ENCODE measurements at regions not wholly inside any gene's neighbourhood (a gene's known extent, or its start where the extent isn't known, plus 50 kb on each side); places are given as distances from the start of the nearest gene placed in this dataset.

DNA sequence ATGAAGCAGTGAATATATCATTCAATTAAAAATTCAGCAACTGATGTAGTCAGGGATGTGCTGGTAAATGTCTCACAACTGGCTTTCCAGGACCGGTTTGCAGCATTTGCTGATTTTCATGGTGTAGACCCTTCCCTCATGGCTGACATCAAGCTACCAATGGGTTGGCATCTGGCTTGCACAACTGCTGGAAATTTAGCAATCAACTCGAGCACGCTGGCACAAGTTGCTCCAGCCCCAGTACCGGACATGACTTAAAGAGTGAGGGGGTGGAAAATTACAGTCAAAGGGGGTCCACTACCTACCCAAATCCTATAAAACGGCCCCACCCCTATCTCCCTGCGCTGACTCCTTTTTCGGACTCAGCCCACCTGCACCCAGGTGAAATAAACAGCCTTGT is 198.4 kb upstream of the NRP1 start:
- Histone ChIP-seq H2AFZ (ENCODE audit: low read length) (no peak overlapping the region), H3K27me3 (ENCODE audit: insufficient read depth, low read length, poor library complexity, severe bottlenecking) (peaks cover 15% of the 10 kb centered on the region), H3K4me1 (ENCODE audit: insufficient read depth, low read length, poor library complexity, severe bottlenecking) (no peaks in the 10 kb centered on the region), H3F3A (ENCODE audit: low read depth) (no peaks in the 10 kb centered on the region), H3K4me2 (ENCODE audit: low read depth, low read length, poor library complexity, severe bottlenecking) (no peak overlapping the region), H3K79me2 (ENCODE audit: insufficient read depth, low read length) (no peaks in the 10 kb centered on the region), H3K36me3 (ENCODE audit: insufficient read depth, low read length) (no peaks in the 10 kb centered on the region), H4K20me1 (ENCODE audit: insufficient read depth, low read length, poor library complexity, severe bottlenecking) (no peaks in the 10 kb centered on the region), H3K9me3 (ENCODE audit: insufficient read depth, low read depth, low read length) (no peaks in the 10 kb centered on the region), H3K4me3 (ENCODE audit: low read length, poor library complexity, severe bottlenecking) (no peak overlapping the region), H3K9me2 (replicated peaks; ENCODE audit: low read depth, low read length) (no peaks in the 10 kb centered on the region), H3K9ac (ENCODE audit: low read depth, low read length, poor library complexity, severe bottlenecking) (no peak overlapping the region)
- TF ChIP-seq, protein P1, sequence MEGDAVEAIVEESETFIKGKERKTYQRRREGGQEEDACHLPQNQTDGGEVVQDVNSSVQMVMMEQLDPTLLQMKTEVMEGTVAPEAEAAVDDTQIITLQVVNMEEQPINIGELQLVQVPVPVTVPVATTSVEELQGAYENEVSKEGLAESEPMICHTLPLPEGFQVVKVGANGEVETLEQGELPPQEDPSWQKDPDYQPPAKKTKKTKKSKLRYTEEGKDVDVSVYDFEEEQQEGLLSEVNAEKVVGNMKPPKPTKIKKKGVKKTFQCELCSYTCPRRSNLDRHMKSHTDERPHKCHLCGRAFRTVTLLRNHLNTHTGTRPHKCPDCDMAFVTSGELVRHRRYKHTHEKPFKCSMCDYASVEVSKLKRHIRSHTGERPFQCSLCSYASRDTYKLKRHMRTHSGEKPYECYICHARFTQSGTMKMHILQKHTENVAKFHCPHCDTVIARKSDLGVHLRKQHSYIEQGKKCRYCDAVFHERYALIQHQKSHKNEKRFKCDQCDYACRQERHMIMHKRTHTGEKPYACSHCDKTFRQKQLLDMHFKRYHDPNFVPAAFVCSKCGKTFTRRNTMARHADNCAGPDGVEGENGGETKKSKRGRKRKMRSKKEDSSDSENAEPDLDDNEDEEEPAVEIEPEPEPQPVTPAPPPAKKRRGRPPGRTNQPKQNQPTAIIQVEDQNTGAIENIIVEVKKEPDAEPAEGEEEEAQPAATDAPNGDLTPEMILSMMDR (conservative IDR thresholded peaks at IDR 0.05; ENCODE audit: low read length): no peak
- no peak for TF ChIP-seq EZH2phosphoT487 (IDR thresholded peaks at IDR 0.05; ENCODE audit: borderline replicate concordance)

DNA sequence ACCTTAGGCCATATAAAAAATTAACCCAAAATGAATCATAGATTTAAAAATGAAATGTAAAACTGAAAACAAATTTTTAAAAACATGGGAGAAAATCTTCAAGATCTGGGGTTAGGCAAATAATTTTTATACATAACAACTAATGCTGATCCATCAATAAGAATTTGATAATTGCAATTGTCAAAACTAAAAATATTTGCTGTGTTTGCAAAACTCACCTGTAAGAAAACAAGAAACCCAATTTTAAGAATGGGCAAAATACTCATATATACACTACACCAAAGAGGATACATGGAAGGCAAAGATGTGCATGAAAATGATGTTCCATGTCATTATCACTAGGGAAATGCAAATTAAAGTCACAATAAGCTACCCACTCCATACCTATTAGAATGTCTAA is 194.8 kb upstream of the NRP1 start:
- H2AFZ ChIP-seq (ENCODE audit: low read length): no peak overlapping the region
- H3K4me2 ChIP-seq (ENCODE audit: low read depth, low read length, poor library complexity, severe bottlenecking): no peak overlapping the region
- H3K79me2 ChIP-seq (ENCODE audit: insufficient read depth, low read length): no peaks in the 10 kb centered on the region
- no peaks in the 10 kb centered on the region for H3K9me2 ChIP-seq (replicated peaks; ENCODE audit: low read depth, low read length)
- no peaks in the 10 kb centered on the region for H4K20me1 ChIP-seq (ENCODE audit: insufficient read depth, low read length, poor library complexity, severe bottlenecking)
- no peak overlapping the region for H3K9ac ChIP-seq (ENCODE audit: low read depth, low read length, poor library complexity, severe bottlenecking)
- H3K4me3 ChIP-seq (ENCODE audit: low read length, poor library complexity, severe bottlenecking): no peak overlapping the region
- TF ChIP-seq EZH2phosphoT487 (IDR thresholded peaks at IDR 0.05; ENCODE audit: borderline replicate concordance): no peak
- TF ChIP-seq, protein P1 (conservative IDR thresholded peaks at IDR 0.05; ENCODE audit: low read length): no peak
- no peaks in the 10 kb centered on the region for H3K4me1 ChIP-seq (ENCODE audit: insufficient read depth, low read length, poor library complexity, severe bottlenecking)
- no peaks in the 10 kb centered on the region for H3K27me3 ChIP-seq (ENCODE audit: insufficient read depth, low read length, poor library complexity, severe bottlenecking)
- H3K36me3 ChIP-seq (ENCODE audit: insufficient read depth, low read length): no peaks in the 10 kb centered on the region
- no peaks in the 10 kb centered on the region for H3K9me3 ChIP-seq (ENCODE audit: insufficient read depth, low read depth, low read length)
- no peaks in the 10 kb centered on the region for H3F3A ChIP-seq (ENCODE audit: low read depth)

- Histone ChIP-seq H3K27me3 (ENCODE audit: insufficient read depth, low read length, poor library complexity, severe bottlenecking) (no peaks in the 10 kb centered on the region), H3K9ac (ENCODE audit: low read depth, low read length, poor library complexity, severe bottlenecking) (no peak overlapping the region), H4K20me1 (ENCODE audit: insufficient read depth, low read length, poor library complexity, severe bottlenecking) (no peaks in the 10 kb centered on the region), H3K9me2 (replicated peaks; ENCODE audit: low read depth, low read length) (no peaks in the 10 kb centered on the region), H3K4me1 (ENCODE audit: insufficient read depth, low read length, poor library complexity, severe bottlenecking) (no peaks in the 10 kb centered on the region), H3K79me2 (ENCODE audit: insufficient read depth, low read length) (no peaks in the 10 kb centered on the region), H3K9me3 (ENCODE audit: insufficient read depth, low read depth, low read length) (no peaks in the 10 kb centered on the region), H3F3A (ENCODE audit: low read depth) (no peaks in the 10 kb centered on the region), H2AFZ (ENCODE audit: low read length) (no peak overlapping the region), H3K36me3 (ENCODE audit: insufficient read depth, low read length) (no peaks in the 10 kb centered on the region), H3K4me3 (ENCODE audit: low read length, poor library complexity, severe bottlenecking) (no peak overlapping the region), H3K4me2 (ENCODE audit: low read depth, low read length, poor library complexity, severe bottlenecking) (no peak overlapping the region)
- TF ChIP-seq, protein P1 (conservative IDR thresholded peaks at IDR 0.05; ENCODE audit: low read length): no peak
- no peak for TF ChIP-seq EZH2phosphoT487 (IDR thresholded peaks at IDR 0.05; ENCODE audit: borderline replicate concordance)
Observed at GRCh38 chr10:33524966-33525365, 190.5 kb upstream of the NRP1 start.
